SU-DHL-6 (cell line): ENCODE measurements at regions not wholly inside any gene's neighbourhood (a gene's known extent, or its start where the extent isn't known, plus 50 kb on each side); places are given as distances from the start of the nearest gene placed in this dataset.

Experiments
- H2AFZ ChIP-seq: fragments of 200-600 bp; sonication (generic); 2 replicates; pipeline ENCODE4 v1.6.1; 2014; ENCODE audit warnings: low read depth, mild to moderate bottlenecking, moderate library complexity, mixed read lengths, antibody characterized with exemption, low read length; ENCODE audit not compliant: severe bottlenecking
- H3F3A ChIP-seq: fragments of 200-600 bp; shearing (Covaris generic); 2 replicates; pipeline ENCODE4 v1.6.0; 2016; ENCODE audit warnings: antibody characterized with exemption, mild to moderate bottlenecking; ENCODE audit not compliant: insufficient read depth
- H3K27ac ChIP-seq: fragments of 200-600 bp; sonication (generic); 2 replicates; pipeline ENCODE4 v1.5.1; 2016; ENCODE audit warnings: low read depth, mild to moderate bottlenecking, low read length, moderate library complexity, mixed read lengths
- H3K27me3 ChIP-seq: fragments of 200-600 bp; sonication (generic), shearing (Covaris generic); 2 replicates; pipeline ENCODE4 v1.6.0; 2014; ENCODE audit warnings: mild to moderate bottlenecking, low read length
- H3K36me3 ChIP-seq: fragments of 200-600 bp; sonication (generic); 2 replicates; pipeline ENCODE4 v1.6.1; 2014; ENCODE audit warnings: mild to moderate bottlenecking, low read length, mixed read lengths
- H3K4me2 ChIP-seq: fragments of 300-600, 200-600 bp; shearing (Covaris generic), sonication (generic); 2 replicates; pipeline ENCODE4 v1.6.0; 2014; ENCODE audit warnings: low read length, low read depth, mild to moderate bottlenecking; ENCODE audit not compliant: poor library complexity, severe bottlenecking
- H3K4me3 ChIP-seq: fragments of 200-600 bp; sonication (generic); 2 replicates; pipeline ENCODE4 v1.5.1; 2014; ENCODE audit warnings: antibody characterized with exemption, low read length, mild to moderate bottlenecking, mixed read lengths; ENCODE audit not compliant: insufficient read depth, poor library complexity, severe bottlenecking
- H3K79me2 ChIP-seq: fragments of 200-600 bp; sonication (generic); 2 replicates; pipeline ENCODE4 v1.6.1; 2014; ENCODE audit warnings: mild to moderate bottlenecking, low read length, moderate library complexity; ENCODE audit not compliant: insufficient read depth
- H3K9ac ChIP-seq: fragments of 200-600 bp; sonication (generic); 2 replicates; pipeline ENCODE4 v1.7.0; 2014; ENCODE audit warnings: mild to moderate bottlenecking, low read length
- H3K9me2 ChIP-seq: fragments of 200-600 bp; sonication (generic); replicated peaks from 2 replicates; pipeline ENCODE4 v1.6.1; 2014; ENCODE audit warnings: low read length; ENCODE audit not compliant: insufficient read depth
- H3K9me3 ChIP-seq: fragments of 200-600 bp; sonication (generic); 2 replicates; pipeline ENCODE4 v1.6.1; 2014; ENCODE audit warnings: low read length, mixed read lengths; ENCODE audit not compliant: insufficient read depth
- H4K20me1 ChIP-seq: fragments of 200-600 bp; sonication (generic); 2 replicates; pipeline ENCODE4 v1.6.1; 2014; ENCODE audit warnings: low read depth, mild to moderate bottlenecking, antibody characterized with exemption, low read length, moderate library complexity, mixed read lengths
- CTCF ChIP-seq: fragments of 200-600 bp; sonication (generic); IDR thresholded peaks from one replicate; pipeline ENCODE4 v1.5.1; 2017; ENCODE audit warnings: antibody characterized with exemption, mild to moderate bottlenecking, low read length, moderate library complexity; ENCODE audit not compliant: insufficient read depth, poor library complexity, severe bottlenecking
- EZH2phosphoT487 ChIP-seq: fragments of 200-600 bp; sonication (generic), shearing (Covaris generic); conservative IDR thresholded peaks from 2 replicates; pipeline ENCODE4 v1.6.1; 2018; ENCODE audit warnings: mild to moderate bottlenecking, antibody characterized with exemption, low read length, moderate library complexity, mixed read lengths

- H3K9me2 ChIP-seq = no peaks in the 10 kb centered on the region
- no peaks in the 10 kb centered on the region for H3K79me2 ChIP-seq
- H3K9ac ChIP-seq = no peak overlapping the region
- H3K9me3 ChIP-seq = no peaks in the 10 kb centered on the region
- no peaks in the 10 kb centered on the region for H3K36me3 ChIP-seq
- H2AFZ ChIP-seq = no peak overlapping the region
- H3K4me2 ChIP-seq = no peak overlapping the region
- no peaks in the 10 kb centered on the region for H3K27me3 ChIP-seq
- no peak for TF ChIP-seq CTCF
- no peak for TF ChIP-seq EZH2phosphoT487
- no peaks in the 10 kb centered on the region for H4K20me1 ChIP-seq
- no peak overlapping the region for H3K4me3 ChIP-seq
- no peaks in the 10 kb centered on the region for H3F3A ChIP-seq
- no peak overlapping the region for H3K27ac ChIP-seq
These were observed 167.7 kb upstream of the MPDZ start for GRCh38 chr9:13446938-13447842.

- no peaks in the 10 kb centered on the region for H3K9me3 ChIP-seq
- H3K4me2 ChIP-seq = no peak overlapping the region
- H3K4me3 ChIP-seq = no peak overlapping the region
- H3K36me3 ChIP-seq = no peaks in the 10 kb centered on the region
- H3K27me3 ChIP-seq = no peaks in the 10 kb centered on the region
- H3K79me2 ChIP-seq = no peaks in the 10 kb centered on the region
- no peak overlapping the region for H2AFZ ChIP-seq
- TF ChIP-seq EZH2phosphoT487 = no peak
- TF ChIP-seq CTCF = no peak
- H3K9ac ChIP-seq = no peak overlapping the region
- H3F3A ChIP-seq = no peaks in the 10 kb centered on the region
- no peak overlapping the region for H3K27ac ChIP-seq
- no peaks in the 10 kb centered on the region for H4K20me1 ChIP-seq
- no peaks in the 10 kb centered on the region for H3K9me2 ChIP-seq
These were observed 166.9 kb upstream of the MPDZ start for GRCh38 chr9:13446286-13446937.

- H2AFZ ChIP-seq = no peak overlapping the region
- no peak overlapping the region for H3K4me3 ChIP-seq
- no peak overlapping the region for H3K4me2 ChIP-seq
- H3F3A ChIP-seq = no peaks in the 10 kb centered on the region
- no peaks in the 10 kb centered on the region for H3K27me3 ChIP-seq
- no peaks in the 10 kb centered on the region for H3K79me2 ChIP-seq
- H4K20me1 ChIP-seq = no peaks in the 10 kb centered on the region
- H3K27ac ChIP-seq = no peak overlapping the region
- H3K9me2 ChIP-seq = no peaks in the 10 kb centered on the region
- no peaks in the 10 kb centered on the region for H3K36me3 ChIP-seq
- H3K9me3 ChIP-seq = no peaks in the 10 kb centered on the region
- no peak overlapping the region for H3K9ac ChIP-seq
- no peak for TF ChIP-seq EZH2phosphoT487
- no peak for TF ChIP-seq CTCF
These were observed 165.6 kb upstream of the MPDZ start for GRCh38 chr9:13445103-13445500.
